OCI-LY3 (cell line): ENCODE measurements at regions not wholly inside any gene's neighbourhood (a gene's known extent, or its start where the extent isn't known, plus 50 kb on each side); places are given as distances from the start of the nearest gene placed in this dataset.

ENCODE experiments used
- EZH2phosphoT487 ChIP-seq: fragments of 200-600 bp; shearing (Covaris generic); IDR thresholded peaks from 2 replicates; pipeline ENCODE4 v1.6.1; 2018; ENCODE audit warnings: antibody characterized with exemption, mixed run types, low read depth
- TF ChIP-seq, protein P1 (sequence below): fragments of 200-600, 300-600 bp; sonication (generic); IDR thresholded peaks from 2 replicates; pipeline ENCODE4 v1.5.1; 2014; ENCODE audit warnings: antibody characterized with exemption, low read length, low read depth

GRCh38 chr22:47695176-47695575 is 932.7 kb downstream of the TBC1D22A start:
- TF ChIP-seq, protein P1, sequence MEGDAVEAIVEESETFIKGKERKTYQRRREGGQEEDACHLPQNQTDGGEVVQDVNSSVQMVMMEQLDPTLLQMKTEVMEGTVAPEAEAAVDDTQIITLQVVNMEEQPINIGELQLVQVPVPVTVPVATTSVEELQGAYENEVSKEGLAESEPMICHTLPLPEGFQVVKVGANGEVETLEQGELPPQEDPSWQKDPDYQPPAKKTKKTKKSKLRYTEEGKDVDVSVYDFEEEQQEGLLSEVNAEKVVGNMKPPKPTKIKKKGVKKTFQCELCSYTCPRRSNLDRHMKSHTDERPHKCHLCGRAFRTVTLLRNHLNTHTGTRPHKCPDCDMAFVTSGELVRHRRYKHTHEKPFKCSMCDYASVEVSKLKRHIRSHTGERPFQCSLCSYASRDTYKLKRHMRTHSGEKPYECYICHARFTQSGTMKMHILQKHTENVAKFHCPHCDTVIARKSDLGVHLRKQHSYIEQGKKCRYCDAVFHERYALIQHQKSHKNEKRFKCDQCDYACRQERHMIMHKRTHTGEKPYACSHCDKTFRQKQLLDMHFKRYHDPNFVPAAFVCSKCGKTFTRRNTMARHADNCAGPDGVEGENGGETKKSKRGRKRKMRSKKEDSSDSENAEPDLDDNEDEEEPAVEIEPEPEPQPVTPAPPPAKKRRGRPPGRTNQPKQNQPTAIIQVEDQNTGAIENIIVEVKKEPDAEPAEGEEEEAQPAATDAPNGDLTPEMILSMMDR = no peak
- TF ChIP-seq EZH2phosphoT487 = no peak
